ENCODE measurements at regions not wholly inside any gene's neighbourhood (a gene's known extent, or its start where the extent isn't known, plus 50 kb on each side); places are given as distances from the start of the nearest gene placed in this dataset.
"Not testable (repeated sequence)": the region's sequence is repeated elsewhere in the genome, so short reads cannot be mapped to it uniquely, and the experiment has no call there.

- no peak for ATAC-seq (replicated peaks)
- Mint-ChIP-seq H3K9me3 (peaks cover 13 to 14% of the 10 kb centered on the region in 2 donors), H3K27ac (no peak overlapping the region), H3K4me1 (ENCODE audit: low read depth in 2 of 2) (no peaks in the 10 kb centered on the region), H3K27me3 (no peaks in the 10 kb centered on the region), H3K4me3 (no peak overlapping the region), H3K36me3 (ENCODE audit: insufficient read depth) (no peaks in the 10 kb centered on the region)
- DNase-seq: no peak
Measured at GRCh38 chr2:13652531-13653313, 936.0 kb downstream of the TRIB2 start.

- DNase-seq: no peak
- H3K27me3 Mint-ChIP-seq: no peaks in the 10 kb centered on the region
- peaks cover 12 to 17% of the 10 kb centered on the region in 2 donors for H3K9me3 Mint-ChIP-seq
- H3K4me1 Mint-ChIP-seq (ENCODE audit: low read depth in 2 of 2): no peaks in the 10 kb centered on the region
- ATAC-seq (replicated peaks): no peak
- H3K4me3 Mint-ChIP-seq: no peak overlapping the region
- no peaks in the 10 kb centered on the region for H3K36me3 Mint-ChIP-seq (ENCODE audit: insufficient read depth)
- no peak overlapping the region for H3K27ac Mint-ChIP-seq
Measured at GRCh38 chr2:13654416-13654815, 937.7 kb downstream of the TRIB2 start.

- Mint-ChIP-seq H3K27ac (no peak overlapping the region), H3K36me3 (ENCODE audit: insufficient read depth) (no peaks in the 10 kb centered on the region), H3K9me3 (peaks cover 6 to 8% of the 10 kb centered on the region in 2 donors), H3K4me1 (ENCODE audit: low read depth in 2 of 2) (no peaks in the 10 kb centered on the region), H3K27me3 (no peaks in the 10 kb centered on the region), H3K4me3 (no peak overlapping the region)
- ATAC-seq (replicated peaks): no peak
- no peak for DNase-seq
Measured at GRCh38 chr2:13660231-13660630, 943.5 kb downstream of the TRIB2 start.

- Mint-ChIP-seq H3K36me3 (ENCODE audit: insufficient read depth) (no peaks in the 10 kb centered on the region), H3K27ac (no peak overlapping the region), H3K4me1 (ENCODE audit: low read depth in 2 of 2) (no peaks in the 10 kb centered on the region), H3K4me3 (no peak overlapping the region), H3K27me3 (no peaks in the 10 kb centered on the region), H3K9me3 (peaks cover 6 to 8% of the 10 kb centered on the region in 2 donors)
- ATAC-seq (replicated peaks) (no peak), DNase-seq (no peak)
Measured at GRCh38 chr2:13662055-13662454, 945.3 kb downstream of the TRIB2 start.

- Mint-ChIP-seq H3K4me3 (no peak overlapping the region), H3K36me3 (ENCODE audit: insufficient read depth) (no peaks in the 10 kb centered on the region), H3K4me1 (ENCODE audit: low read depth in 2 of 2) (no peaks in the 10 kb centered on the region), H3K9me3 (peaks cover 0 to 6% of the 10 kb centered on the region in 2 donors), H3K27me3 (no peaks in the 10 kb centered on the region), H3K27ac (no peak overlapping the region)
- ATAC-seq (replicated peaks) (no peak), DNase-seq (no peak)
Measured at GRCh38 chr2:13666582-13667414, 950.1 kb downstream of the TRIB2 start.

- DNase-seq (no peak), ATAC-seq (replicated peaks) (no peak)
- peaks cover 0 to 6% of the 10 kb centered on the region in 2 donors for H3K9me3 Mint-ChIP-seq
- H3K4me1 Mint-ChIP-seq (ENCODE audit: low read depth in 2 of 2): no peaks in the 10 kb centered on the region
- no peaks in the 10 kb centered on the region for H3K27me3 Mint-ChIP-seq
- no peaks in the 10 kb centered on the region for H3K36me3 Mint-ChIP-seq (ENCODE audit: insufficient read depth)
- H3K27ac Mint-ChIP-seq: no peak overlapping the region
- no peak overlapping the region for H3K4me3 Mint-ChIP-seq
Measured at GRCh38 chr2:13667415-13667757, 950.6 kb downstream of the TRIB2 start.

GRCh38 chr2:13669607-13670006 lies 952.9 kb downstream of the TRIB2 start:
- no peak for DNase-seq
- Mint-ChIP-seq H3K4me3 (no peak overlapping the region), H3K27ac (no peak overlapping the region), H3K9me3 (peaks cover 0 to 5% of the 10 kb centered on the region in 2 donors), H3K27me3 (no peaks in the 10 kb centered on the region), H3K4me1 (ENCODE audit: low read depth in 2 of 2) (no peaks in the 10 kb centered on the region), H3K36me3 (ENCODE audit: insufficient read depth) (no peaks in the 10 kb centered on the region)
- ATAC-seq (replicated peaks): no peak

GRCh38 chr2:13673821-13674220 lies 957.1 kb downstream of the TRIB2 start:
- not testable (repeated sequence) for H3K27me3 Mint-ChIP-seq

GRCh38 chr2:13676269-13676668 lies 956.2 kb upstream of the LRATD1 start:
- Mint-ChIP-seq H3K27me3 (no peaks in the 10 kb centered on the region), H3K9me3 (peaks cover 0 to 7% of the 10 kb centered on the region in 2 donors), H3K36me3 (ENCODE audit: insufficient read depth) (no peaks in the 10 kb centered on the region), H3K4me1 (ENCODE audit: low read depth in 2 of 2) (no peaks in the 10 kb centered on the region), H3K27ac (no peak overlapping the region), H3K4me3 (no peak overlapping the region)
- ATAC-seq (replicated peaks) (no peak), DNase-seq (no peak)

More at GRCh38 chr2:13673821-13674220, 957.1 kb downstream of the TRIB2 start:
- not testable (repeated sequence) for ATAC-seq (replicated peaks); H3K9me3 Mint-ChIP-seq; H3K27ac Mint-ChIP-seq; H3K36me3 Mint-ChIP-seq (ENCODE audit: insufficient read depth); H3K4me1 Mint-ChIP-seq (ENCODE audit: low read depth in 2 of 2); DNase-seq; H3K4me3 Mint-ChIP-seq

- peaks cover 2 to 8% of the 10 kb centered on the region in 2 donors for H3K9me3 Mint-ChIP-seq
- H3K27me3 Mint-ChIP-seq: no peaks in the 10 kb centered on the region
- H3K36me3 Mint-ChIP-seq (ENCODE audit: insufficient read depth): no peaks in the 10 kb centered on the region
- ATAC-seq (replicated peaks): no peak
- DNase-seq: no peak
- H3K4me3 Mint-ChIP-seq: no peak overlapping the region
- no peaks in the 10 kb centered on the region for H3K4me1 Mint-ChIP-seq (ENCODE audit: low read depth in 2 of 2)
- no peak overlapping the region for H3K27ac Mint-ChIP-seq
Measured at GRCh38 chr2:13681936-13682335, 950.6 kb upstream of the LRATD1 start.

- peaks cover 4 to 10% of the 10 kb centered on the region in 2 donors for H3K9me3 Mint-ChIP-seq
- no peak overlapping the region for H3K4me3 Mint-ChIP-seq
- ATAC-seq (replicated peaks) (no peak), DNase-seq (no peak)
- no peaks in the 10 kb centered on the region for H3K4me1 Mint-ChIP-seq (ENCODE audit: low read depth in 2 of 2)
- H3K27me3 Mint-ChIP-seq: no peaks in the 10 kb centered on the region
- no peak overlapping the region for H3K27ac Mint-ChIP-seq
- H3K36me3 Mint-ChIP-seq (ENCODE audit: insufficient read depth): no peaks in the 10 kb centered on the region
Measured at GRCh38 chr2:13682540-13683272, 949.8 kb upstream of the LRATD1 start.

GRCh38 chr2:13686262-13686661 lies 946.3 kb upstream of the LRATD1 start:
- Mint-ChIP-seq H3K27ac (no peak overlapping the region), H3K9me3 (peaks cover 4 to 7% of the 10 kb centered on the region in 2 donors), H3K4me1 (ENCODE audit: low read depth in 2 of 2) (no peaks in the 10 kb centered on the region), H3K36me3 (ENCODE audit: insufficient read depth) (no peaks in the 10 kb centered on the region), H3K4me3 (no peak overlapping the region), H3K27me3 (no peaks in the 10 kb centered on the region)
- DNase-seq: no peak
- no peak for ATAC-seq (replicated peaks)

- peaks cover 4 to 14% of the 10 kb centered on the region in 2 donors for H3K9me3 Mint-ChIP-seq
- peaks cover 2% of the 10 kb centered on the region for H3K36me3 Mint-ChIP-seq (ENCODE audit: insufficient read depth)
- H3K27ac Mint-ChIP-seq: no peak overlapping the region
- ATAC-seq (replicated peaks) (no peak), DNase-seq (no peak)
- H3K4me1 Mint-ChIP-seq (ENCODE audit: low read depth in 2 of 2): no peaks in the 10 kb centered on the region
- no peak overlapping the region for H3K4me3 Mint-ChIP-seq
- no peaks in the 10 kb centered on the region for H3K27me3 Mint-ChIP-seq
Measured at GRCh38 chr2:13694673-13695072, 937.8 kb upstream of the LRATD1 start.

All from effector memory CD8-positive, alpha-beta T cell (primary cell).